HG02870 (cell line): ENCODE measurements at regions not wholly inside any gene's neighbourhood (a gene's known extent, or its start where the extent isn't known, plus 50 kb on each side); places are given as distances from the start of the nearest gene placed in this dataset.

Source experiments
- ATAC-seq: cut with Tn5 transposase; IDR thresholded peaks from one replicate; pipeline ENCODE4 v1.9.1; 2021; ENCODE audit warnings: mild to moderate bottlenecking, moderate library complexity; ENCODE audit not compliant: unreplicated experiment

DNA sequence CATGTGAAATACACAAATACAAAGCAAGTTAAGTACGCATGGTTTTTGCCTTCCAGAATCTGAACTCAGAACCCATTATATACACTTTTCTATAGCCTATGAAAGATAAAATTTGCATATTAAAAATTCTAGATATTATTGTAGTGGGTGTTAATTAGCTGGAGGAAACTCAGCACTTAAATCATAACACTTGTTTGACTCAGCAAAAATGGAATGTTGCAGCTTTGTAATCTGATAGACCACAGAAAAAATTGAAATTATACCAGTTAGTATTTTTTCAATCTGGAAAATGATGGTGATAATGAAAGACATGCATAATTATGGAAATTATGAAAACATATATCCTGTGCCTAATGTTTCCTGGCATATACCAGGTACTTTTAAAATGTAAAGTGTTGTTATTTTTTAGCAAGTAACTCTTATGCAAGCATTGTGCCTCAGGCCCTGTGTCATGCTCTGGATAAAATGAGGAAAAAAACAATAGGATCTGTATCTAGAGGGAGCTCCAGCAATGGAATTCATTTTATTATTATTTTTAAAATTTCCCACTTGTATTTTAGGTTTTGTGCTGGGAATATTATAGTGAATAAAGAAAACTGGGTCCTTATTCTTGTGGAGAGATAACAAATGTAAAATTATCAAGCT is 490.4 kb upstream of the SEMA3A start:
- ATAC-seq = no peak

DNA sequence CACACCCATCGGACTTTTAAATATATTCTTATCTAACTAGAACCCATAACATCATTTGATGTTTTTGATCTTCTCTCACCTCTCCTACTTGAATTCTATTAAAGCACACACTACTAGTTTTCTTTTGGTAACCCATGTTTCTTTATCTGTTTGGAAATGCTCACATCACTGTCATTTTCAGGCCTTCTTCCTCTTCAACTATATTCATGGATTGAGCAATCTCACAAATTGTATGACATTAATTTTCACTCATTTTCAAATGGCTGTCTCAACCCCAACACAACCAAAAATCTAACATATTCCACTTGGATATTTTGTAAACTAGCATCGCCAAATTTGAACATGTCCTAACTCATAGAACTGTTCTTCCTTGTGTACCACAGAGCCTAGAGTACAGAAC is 488.0 kb upstream of the SEMA3A start:
- ATAC-seq = no peak

DNA sequence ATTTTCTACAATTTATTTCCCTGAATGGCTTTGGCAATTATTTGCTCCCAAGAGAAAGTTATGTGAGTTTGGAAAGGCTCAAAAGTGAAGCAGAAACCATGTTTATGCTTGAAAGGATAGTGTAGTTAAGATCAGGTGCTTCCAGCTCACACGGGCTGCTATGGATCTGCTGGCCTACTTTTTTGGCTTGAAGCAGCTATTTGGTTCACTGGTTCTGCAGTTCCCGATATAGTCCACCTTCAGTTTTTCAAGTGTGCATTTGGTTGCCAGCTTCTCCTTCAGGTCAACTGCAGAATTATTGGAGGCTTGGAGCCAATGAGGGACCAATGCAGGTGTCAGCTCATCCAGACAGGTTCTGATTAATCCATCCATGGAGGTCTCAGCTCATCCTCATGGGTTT is 484.3 kb upstream of the SEMA3A start:
- ATAC-seq = no peak

DNA sequence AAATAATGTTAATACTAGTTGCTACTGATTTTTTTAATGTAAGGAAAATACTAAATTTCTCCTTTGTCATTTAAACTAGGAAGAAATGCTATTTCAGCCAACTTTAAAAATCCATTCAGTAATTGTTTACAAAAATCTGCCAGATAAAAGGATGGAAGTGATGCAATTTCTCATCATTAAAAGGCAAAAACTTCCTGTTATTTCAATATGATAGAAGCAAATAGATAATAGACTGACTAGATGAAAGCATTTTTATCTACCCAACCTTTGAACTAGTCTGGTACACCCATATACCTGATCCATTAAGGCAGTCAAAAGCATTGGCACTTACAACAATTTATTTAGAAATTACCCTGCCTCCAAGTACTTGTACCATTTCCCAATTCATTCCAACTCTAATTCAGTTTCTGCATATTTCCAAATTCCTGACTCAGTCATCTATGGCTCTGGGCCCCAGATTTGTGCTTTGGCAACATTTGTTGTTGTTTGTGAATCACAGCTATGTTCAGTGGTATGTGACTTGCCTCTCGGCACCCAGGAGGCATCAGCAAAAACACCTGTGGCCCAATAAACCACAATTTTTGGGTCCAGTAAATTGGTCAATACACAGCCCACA is 482.6 kb upstream of the SEMA3A start:
- no peak for ATAC-seq

DNA sequence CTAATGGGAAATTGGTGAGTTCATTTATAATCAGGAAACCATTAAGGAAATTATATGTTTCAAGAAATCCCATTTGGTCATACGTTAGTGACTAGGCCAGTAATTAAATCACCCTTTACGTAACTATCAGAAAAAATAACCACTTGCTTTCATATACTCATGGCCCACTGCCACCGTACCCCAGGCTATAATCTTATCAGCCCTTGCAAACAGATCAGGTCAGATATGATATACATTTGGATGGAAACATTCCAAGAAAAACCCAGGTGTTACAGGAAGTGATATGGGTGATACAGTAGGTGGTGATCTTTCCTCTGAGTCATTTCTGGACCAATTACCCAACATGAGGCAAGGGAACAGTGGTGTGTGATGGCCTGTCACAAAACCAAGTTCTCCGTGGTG is 481.0 kb upstream of the SEMA3A start:
- ATAC-seq = no peak

DNA sequence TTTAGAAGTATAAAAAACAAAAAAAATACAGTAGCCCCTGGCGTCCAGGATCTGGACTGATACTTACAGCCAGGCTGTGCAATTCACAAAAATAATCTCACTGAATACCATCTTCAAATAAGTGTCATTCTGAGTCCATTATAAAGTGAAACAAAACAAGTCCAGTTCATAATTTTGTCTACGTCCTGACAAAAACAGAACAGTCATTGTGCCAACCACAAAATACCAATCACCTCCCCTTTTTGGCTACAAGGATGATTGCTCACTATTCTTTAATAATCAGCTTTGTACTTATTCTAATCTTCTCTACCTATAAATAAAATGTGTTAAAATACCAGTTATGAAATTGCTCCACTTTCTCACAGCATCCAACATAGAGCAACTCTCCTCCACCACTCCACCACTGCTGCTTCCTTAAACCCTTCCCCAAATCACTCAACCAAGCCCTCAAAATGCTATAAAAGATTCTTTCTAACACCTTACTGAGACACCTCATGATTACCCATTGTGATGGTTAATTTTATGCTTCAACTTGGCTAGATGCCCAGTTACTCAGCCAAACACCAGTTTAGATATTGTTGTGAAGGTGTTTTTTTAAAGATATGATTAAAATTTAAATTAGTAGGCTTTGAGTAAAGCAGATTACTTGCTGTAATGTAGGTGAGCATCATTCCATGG is 479.8 kb upstream of the SEMA3A start:
- no peak for ATAC-seq

DNA sequence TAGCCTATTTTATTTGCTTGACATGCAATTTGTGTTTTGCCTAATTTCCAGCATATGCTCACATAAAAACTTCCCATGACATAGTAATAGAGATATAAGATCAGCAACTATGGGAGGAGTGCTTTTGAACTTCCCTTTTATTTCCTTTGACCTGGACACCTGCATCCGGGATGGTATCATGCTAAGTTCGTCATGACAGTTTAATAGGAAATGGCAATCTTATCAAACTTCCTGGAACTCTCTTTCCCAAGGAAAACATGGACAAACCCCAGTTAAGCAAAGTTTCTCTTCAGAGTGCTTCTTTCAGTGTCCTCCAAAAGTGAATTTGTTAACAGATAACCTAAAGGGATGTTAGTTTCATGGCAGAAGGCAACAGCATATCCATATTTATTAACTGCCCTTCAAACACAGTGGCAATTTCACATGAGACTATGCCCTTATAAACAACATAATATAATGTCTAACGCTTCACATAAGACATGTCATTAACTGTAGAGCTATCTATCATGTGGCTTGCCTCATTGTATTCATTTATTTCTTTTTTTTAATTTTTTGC is 474.7 kb upstream of the SEMA3A start:
- ATAC-seq = no peak

DNA sequence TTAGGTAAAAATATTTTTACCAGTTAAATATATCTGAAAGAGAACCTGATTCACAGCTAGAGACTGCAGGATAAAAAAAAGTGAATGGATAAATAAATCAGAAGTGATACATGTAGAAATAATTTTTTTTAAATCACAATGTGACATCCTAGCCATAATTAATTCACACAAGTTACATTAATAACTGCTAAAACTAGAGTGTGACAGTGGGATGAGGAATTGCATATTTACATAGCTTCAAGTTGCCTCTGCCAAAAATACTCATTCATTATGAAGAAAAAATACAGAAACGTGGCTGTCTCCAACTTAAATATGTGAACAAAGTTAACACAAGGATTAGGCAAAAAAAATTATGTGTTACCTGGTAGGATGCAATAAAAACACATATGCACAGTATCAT is 473.5 kb upstream of the SEMA3A start:
- ATAC-seq = no peak

DNA sequence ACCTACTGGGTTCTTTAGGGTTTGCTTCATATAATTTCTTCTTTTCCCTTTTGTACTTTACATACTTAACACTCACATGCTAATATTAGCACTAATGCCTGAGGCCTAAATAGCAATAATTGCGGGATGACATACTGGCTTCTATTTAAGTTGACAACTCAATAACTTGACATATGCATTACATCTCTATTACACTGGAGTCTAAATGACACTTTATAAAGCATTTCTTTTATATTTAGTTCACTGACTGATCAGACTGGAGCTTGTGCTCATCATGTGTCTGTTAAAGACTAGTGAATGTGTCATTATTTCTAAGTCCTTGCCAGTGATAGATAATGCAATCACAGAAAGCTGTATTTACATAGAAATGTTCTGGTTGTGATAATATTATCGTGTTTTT is 472.1 kb upstream of the SEMA3A start:
- ATAC-seq = no peak

DNA sequence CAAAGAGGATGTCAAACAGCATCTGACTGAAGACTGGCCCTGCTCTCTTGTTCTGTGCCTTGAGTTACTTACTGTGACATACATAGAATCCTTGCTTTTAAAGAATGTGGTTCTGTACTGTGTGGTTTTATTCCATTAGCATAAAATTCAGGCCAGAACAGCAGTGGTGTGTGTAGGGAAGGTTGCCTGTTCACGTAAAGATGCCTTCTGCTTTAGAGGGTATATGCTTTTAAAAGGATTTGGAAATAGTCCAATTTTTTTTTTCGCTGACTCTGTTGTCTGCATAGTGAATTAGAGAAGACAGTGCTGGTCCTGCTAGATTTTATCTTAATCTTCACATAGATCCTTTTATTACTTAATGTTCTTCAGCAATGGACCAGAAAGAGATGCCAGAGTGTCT is 470.8 kb upstream of the SEMA3A start:
- ATAC-seq = no peak

DNA sequence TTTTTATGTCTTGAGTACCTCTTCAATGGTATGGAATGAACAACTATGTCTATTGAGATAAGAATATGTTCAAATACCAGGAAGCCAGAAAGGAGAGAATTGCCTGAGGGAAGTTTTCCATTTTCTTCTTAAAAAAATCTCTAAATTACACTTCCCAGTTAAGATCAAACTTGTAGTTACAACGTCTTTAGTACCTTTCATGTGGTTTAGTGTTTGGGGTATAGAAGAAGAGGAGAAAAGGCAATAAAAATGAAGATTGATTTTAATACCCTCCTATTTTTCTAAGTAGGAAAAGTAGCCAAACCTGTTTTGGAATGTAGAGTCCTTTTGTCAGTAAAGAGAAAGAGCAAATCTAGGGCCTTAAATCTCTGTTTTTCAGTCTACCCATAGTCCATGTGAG is 470.0 kb upstream of the SEMA3A start:
- no peak for ATAC-seq

DNA sequence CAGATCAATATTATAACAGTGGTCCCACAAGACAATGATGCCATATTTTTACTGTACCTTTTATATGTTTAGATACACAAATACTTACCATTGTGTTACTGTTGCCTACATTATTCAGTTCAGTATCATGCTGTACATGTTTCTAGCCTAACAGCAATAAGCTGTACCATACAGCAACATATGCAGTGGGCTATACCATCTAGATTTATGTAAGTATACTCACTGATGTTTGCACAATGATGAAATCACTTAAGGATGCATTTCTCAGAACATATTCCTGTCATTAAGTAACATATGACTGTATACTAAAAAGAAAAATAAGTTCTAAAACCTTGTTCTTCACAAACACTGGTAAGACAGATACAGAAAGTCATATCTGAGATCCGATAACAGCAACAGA is 468.6 kb upstream of the SEMA3A start:
- no peak for ATAC-seq

DNA sequence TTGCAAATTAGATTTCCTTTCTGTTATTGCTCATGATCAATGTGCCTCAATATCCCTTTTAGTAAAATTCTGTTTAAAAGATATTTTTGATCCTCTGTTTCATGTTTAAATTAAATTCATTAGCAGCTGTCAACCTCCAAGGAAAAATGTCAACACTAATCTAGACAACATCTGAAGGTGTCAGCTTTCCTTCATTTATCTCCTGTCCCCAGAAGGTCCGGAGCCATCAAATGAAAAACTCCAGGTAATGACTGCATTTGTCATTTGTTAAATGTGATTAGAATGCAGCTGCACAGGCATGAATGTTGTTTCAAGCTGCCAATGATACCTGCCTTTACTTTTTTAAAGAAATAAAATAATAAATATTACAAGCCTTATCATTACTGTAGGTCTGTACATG is 463.7 kb upstream of the SEMA3A start:
- ATAC-seq = no peak

DNA sequence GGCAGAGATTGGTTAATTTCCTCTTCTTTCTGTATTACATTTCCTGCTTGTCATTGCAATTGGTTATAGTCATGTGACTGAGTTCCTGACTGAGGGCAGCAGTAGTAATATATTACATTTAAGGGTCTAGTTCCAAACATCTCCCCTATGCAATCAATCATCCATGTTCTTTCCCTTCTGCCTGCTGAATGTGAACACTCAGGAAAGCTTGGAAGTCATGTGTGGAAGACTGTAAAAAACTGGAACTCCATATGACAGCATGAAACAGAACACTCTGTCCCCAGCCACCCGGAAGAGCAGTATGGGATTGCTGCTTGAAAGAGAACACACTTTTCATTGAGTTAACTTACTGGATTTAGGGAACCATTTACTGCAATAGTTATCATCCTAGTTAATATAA is 459.7 kb upstream of the SEMA3A start:
- ATAC-seq = no peak

DNA sequence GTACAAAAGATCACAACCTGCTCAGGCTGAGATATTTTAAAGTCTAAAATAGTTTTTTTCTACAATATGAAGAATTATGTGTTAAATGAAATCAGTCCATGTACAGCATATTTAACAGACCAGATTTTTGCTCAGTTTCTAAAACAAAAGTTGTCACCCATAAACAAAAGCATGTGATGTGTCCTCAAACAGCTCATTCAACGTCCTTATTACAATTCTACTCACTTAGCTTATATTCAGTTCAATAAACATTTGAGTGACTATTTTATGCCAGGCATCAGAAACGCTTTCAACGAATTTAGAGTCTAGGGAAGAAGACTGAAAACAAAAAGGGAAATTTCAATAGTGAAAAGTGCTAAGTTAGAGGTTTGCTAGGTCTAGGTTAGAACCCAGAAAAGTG is 457.3 kb upstream of the SEMA3A start:
- ATAC-seq = no peak

DNA sequence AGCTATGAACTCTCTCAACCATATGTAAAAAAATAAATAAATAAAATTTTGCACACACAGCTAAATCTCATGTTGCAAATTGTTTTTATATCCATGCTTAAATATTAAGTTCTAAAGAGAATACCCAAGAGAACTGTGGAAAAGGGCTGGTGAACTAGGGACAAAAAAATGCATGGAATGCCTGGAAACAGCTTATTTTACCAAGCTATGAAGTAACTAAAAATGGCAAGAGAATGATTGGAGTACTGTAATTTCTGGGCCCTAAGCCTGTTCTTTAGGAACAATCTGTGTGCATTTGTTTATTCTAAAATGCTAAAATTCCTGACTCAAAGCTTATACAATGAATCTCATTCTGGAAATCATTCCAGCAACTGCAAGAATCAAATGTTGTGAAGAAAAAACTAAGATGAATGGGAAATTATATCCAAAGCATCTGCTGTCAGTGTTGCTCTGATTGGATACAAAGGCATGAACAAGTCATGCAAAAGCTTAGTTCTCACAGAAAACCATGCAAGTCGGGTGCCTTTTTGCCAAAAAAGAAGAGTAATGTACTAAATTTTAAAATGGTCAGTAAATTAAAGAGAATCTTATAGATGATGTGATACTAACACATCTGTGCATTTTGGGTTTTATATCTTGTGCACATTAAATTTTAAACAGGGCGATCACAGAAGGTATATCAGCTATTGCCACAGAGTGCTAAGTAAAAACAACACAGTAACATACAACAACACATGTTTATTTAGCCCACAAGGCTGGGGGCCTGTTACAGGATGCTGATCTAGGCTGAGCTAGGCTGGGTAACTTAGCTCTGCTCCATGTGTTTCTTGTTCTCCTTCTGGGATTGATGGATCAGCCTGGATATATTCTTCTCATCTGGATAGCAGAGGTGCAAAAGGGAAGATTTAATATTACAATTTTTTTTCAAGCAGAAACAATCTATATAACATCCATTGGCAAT is 453.5 kb upstream of the SEMA3A start:
- no peak for ATAC-seq

DNA sequence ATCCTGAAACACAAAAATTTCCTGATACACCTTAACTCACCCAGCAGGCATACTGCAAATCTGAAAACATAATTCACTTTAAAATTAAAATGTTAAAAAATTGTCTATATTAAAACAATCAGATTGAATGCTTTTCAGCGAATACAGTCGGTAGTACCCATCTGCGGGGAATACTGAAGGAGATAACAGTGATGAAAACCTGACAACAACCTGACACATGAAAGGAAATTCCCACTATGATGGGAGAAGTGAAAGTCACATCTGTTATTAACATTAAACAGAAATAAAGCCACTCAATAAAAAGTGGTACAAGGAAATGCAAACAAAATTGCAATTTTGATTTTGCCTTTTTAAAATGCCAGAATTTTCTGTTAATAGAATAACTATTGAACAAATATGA is 448.0 kb upstream of the SEMA3A start:
- no peak for ATAC-seq

DNA sequence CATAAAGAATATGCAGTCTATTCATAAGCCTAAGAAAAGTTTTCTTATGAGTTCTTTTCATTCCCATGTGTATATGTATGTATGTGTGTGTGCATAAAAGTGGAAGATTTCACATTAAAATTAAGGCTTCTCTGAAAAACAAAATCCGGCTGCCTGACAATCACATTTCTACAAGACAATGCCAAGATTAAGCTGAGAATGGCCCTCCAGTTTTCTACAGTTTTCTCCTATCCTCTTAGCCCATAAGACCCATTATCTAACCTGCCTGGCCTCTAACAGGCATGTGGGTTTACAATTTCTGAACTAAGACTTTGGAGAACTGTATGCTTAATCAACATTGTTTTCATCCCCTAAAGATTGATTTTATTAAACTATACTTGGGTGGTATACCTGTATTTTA is 446.0 kb upstream of the SEMA3A start:
- no peak for ATAC-seq

DNA sequence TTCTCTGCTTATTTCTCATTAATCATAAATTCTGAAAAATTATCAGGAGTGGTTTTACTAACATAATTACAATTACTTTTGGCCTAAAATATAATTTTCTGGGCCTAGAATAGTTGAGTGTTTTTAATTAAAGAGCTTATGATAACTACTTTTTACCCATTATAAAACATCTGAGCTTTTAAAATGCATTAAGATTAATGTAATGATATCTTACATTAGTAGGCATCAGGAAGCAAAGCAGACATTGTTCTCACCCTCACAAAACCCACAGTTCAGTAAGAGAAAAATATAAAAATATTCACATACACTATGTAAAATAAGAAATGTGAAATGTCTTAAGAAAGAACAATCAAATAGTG is 443.7 kb upstream of the SEMA3A start:
- no peak for ATAC-seq

DNA sequence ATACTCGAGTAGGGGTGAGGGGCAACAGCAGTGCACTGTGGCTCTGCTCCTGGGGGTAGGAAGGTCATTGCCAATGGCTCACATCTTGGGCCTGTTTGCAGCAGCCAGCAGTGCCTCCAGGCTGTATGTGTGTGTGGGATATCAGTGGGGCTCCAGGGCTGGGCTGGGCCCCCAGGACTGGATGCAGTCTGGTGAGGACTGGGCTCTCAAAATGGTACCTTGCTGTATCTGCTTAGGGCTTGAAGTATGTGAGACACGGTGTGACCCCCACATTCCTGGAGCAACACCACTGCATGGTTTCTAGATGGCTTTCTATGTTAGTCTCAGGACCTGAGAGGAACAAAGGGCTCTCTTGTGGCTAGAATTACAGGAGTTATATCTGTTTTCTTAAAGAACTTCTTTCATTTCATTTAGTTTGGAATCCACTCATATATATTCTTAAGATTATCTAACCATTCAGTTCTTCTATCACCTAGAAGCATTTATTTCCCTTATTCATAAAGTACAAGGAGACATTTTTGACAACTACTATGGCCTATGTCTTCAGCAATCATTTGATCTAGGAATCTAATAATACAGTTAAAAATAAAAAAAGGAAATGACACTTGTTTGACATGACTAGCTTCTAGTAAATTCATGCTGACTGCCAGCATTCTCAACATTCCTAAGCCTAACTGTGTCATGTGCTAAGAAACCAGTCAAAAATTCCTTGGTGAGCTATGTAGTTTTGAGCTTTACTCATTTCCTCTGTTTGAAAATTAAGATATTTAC is 443.2 kb upstream of the SEMA3A start:
- no peak for ATAC-seq

DNA sequence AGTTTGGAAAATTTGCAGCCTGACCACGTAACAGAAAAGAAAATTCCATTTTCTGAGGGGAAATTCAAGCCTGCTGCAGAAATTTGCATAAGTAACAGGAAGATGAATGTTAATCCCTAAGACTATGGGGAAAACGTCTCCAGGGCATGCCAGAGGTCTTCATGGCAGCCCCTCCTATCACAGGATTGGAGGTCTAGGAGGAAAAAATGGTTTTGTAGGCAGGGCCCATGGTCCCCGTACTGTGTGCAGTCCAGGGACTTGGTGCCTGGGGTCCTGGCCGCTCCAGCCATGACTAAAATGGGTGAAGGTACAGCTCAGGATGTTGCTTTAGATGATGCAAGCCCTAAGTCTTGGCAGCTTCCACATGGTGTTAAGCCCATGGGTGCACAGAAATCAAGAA is 437.3 kb upstream of the SEMA3A start:
- no peak for ATAC-seq
